ENCODE measurements at regions not wholly inside any gene's neighbourhood (a gene's known extent, or its start where the extent isn't known, plus 50 kb on each side); places are given as distances from the start of the nearest gene placed in this dataset.

GRCh38 chr5:155181542-155181941 lies 168.0 kb downstream of the KIF4B start:
- peaks cover 0 to 4% (median 0%) of the 10 kb centered on the region in 4 donors for H3K9me3 ChIP-seq
- no peaks in the 10 kb centered on the region for H3K27me3 ChIP-seq
- TF ChIP-seq EP300 (IDR thresholded peaks at IDR 0.05) (no peak), CTCF (IDR thresholded peaks at IDR 0.05) (no peak), POLR2AphosphoS5 (IDR thresholded peaks at IDR 0.05) (no peak), POLR2A (IDR thresholded peaks at IDR 0.05) (no peak)
- DNase-seq (no peak), ATAC-seq (ENCODE audit: low FRiP score in 2 of 2) (no peak)
- H3K27ac ChIP-seq = no peak overlapping the region
- no peaks in the 10 kb centered on the region for H3K4me1 ChIP-seq
- WGBS, 2 donors = 66 to 77% methylated on average over 1 of the region's 1 CpG
- H3K4me3 ChIP-seq = no peak overlapping the region
- H3K36me3 ChIP-seq = no peaks in the 10 kb centered on the region

GRCh38 chr5:155189476-155189875 lies 175.9 kb downstream of the KIF4B start:
- WGBS, 2 donors = 87 to 90% methylated on average over 5 of the region's 5 CpGs
- TF ChIP-seq POLR2A (IDR thresholded peaks at IDR 0.05) (no peak), CTCF (IDR thresholded peaks at IDR 0.05) (no peak), POLR2AphosphoS5 (IDR thresholded peaks at IDR 0.05) (no peak), EP300 (IDR thresholded peaks at IDR 0.05) (no peak)
- H3K9me3 ChIP-seq = no peaks in the 10 kb centered on the region
- no peaks in the 10 kb centered on the region for H3K4me1 ChIP-seq
- DNase-seq (no peak), ATAC-seq (ENCODE audit: low FRiP score in 2 of 2) (no peak)
- H3K27ac ChIP-seq = no peak overlapping the region
- H3K4me3 ChIP-seq = no peak overlapping the region
- no peaks in the 10 kb centered on the region for H3K27me3 ChIP-seq
- no peaks in the 10 kb centered on the region for H3K36me3 ChIP-seq

- WGBS, 2 donors = 60 to 70% methylated on average over 4 of the region's 4 CpGs
- Histone ChIP-seq H3K4me1 (no peaks in the 10 kb centered on the region), H3K27ac (no peak overlapping the region), H3K36me3 (no peaks in the 10 kb centered on the region), H3K4me3 (no peak overlapping the region), H3K9me3 (no peaks in the 10 kb centered on the region), H3K27me3 (no peaks in the 10 kb centered on the region)
- ATAC-seq (ENCODE audit: low FRiP score in 2 of 2) = no peak
- no peak for DNase-seq
- TF ChIP-seq CTCF (IDR thresholded peaks at IDR 0.05) = no peak
- TF ChIP-seq POLR2A (IDR thresholded peaks at IDR 0.05) = no peak
- TF ChIP-seq EP300 (IDR thresholded peaks at IDR 0.05) = no peak
- no peak for TF ChIP-seq POLR2AphosphoS5 (IDR thresholded peaks at IDR 0.05)
Observed at GRCh38 chr5:155189981-155190380, 176.4 kb downstream of the KIF4B start.

- Histone ChIP-seq H3K27me3 (no peaks in the 10 kb centered on the region), H3K9me3 (no peaks in the 10 kb centered on the region), H3K4me3 (no peak overlapping the region), H3K27ac (no peak overlapping the region), H3K4me1 (no peaks in the 10 kb centered on the region), H3K36me3 (no peaks in the 10 kb centered on the region)
- 55 to 57% methylated on average over 3 of the region's 3 CpGs for WGBS, 2 donors
- DNase-seq (no peak), ATAC-seq (ENCODE audit: low FRiP score in 2 of 2) (peak in 1 of 2 donors; percentile 26)
- TF ChIP-seq EP300 (IDR thresholded peaks at IDR 0.05) (no peak), POLR2A (IDR thresholded peaks at IDR 0.05) (no peak), CTCF (IDR thresholded peaks at IDR 0.05) (no peak), POLR2AphosphoS5 (IDR thresholded peaks at IDR 0.05) (no peak)
Observed at GRCh38 chr5:155193029-155193428, 179.5 kb downstream of the KIF4B start.

GRCh38 chr5:155193483-155194107 lies 180.0 kb downstream of the KIF4B start:
- DNase-seq (no peak), ATAC-seq (ENCODE audit: low FRiP score in 2 of 2) (no peak)
- no peaks in the 10 kb centered on the region for H3K9me3 ChIP-seq
- no peaks in the 10 kb centered on the region for H3K36me3 ChIP-seq
- WGBS, 2 donors = 61 to 63% methylated on average over 7 of the region's 7 CpGs
- TF ChIP-seq EP300 (IDR thresholded peaks at IDR 0.05) = no peak
- TF ChIP-seq CTCF (IDR thresholded peaks at IDR 0.05) = no peak
- no peak for TF ChIP-seq POLR2AphosphoS5 (IDR thresholded peaks at IDR 0.05)
- no peak for TF ChIP-seq POLR2A (IDR thresholded peaks at IDR 0.05)
- H3K4me3 ChIP-seq = no peak overlapping the region
- H3K27ac ChIP-seq = no peak overlapping the region
- H3K4me1 ChIP-seq = no peaks in the 10 kb centered on the region
- no peaks in the 10 kb centered on the region for H3K27me3 ChIP-seq
